MM.1S (cell line): ENCODE measurements at regions not wholly inside any gene's neighbourhood (a gene's known extent, or its start where the extent isn't known, plus 50 kb on each side); places are given as distances from the start of the nearest gene placed in this dataset.

Experiments used
- DNase-seq: peaks from one replicate; pipeline ENCODE4 v3.0.0-alpha.2; 2015
- H2AFZ ChIP-seq: fragments of 300-600 bp; sonication (generic); 2 replicates; pipeline ENCODE4 v1.6.0; 2016; ENCODE audit warnings: antibody characterized with exemption, low read length
- H3F3A ChIP-seq: fragments of 300-600 bp; sonication (generic); 2 replicates; pipeline ENCODE4 v1.6.1; 2016; ENCODE audit warnings: mild to moderate bottlenecking, antibody characterized with exemption, low read length, moderate library complexity, mixed read lengths; ENCODE audit not compliant: insufficient read depth
- H3K27ac ChIP-seq: fragments of 300-600 bp; sonication (generic); 2 replicates; pipeline ENCODE4 v1.5.1; 2016; ENCODE audit warnings: mild to moderate bottlenecking, low read length
- H3K27me3 ChIP-seq: fragments of 300-600 bp; sonication (generic); replicated peaks from 2 replicates; pipeline ENCODE4 v1.6.0; 2016; ENCODE audit warnings: low read length; ENCODE audit not compliant: insufficient read depth
- H3K36me3 ChIP-seq: fragments of 300-600 bp; sonication (generic); replicated peaks from 2 replicates; pipeline ENCODE4 v1.6.1; 2016; ENCODE audit warnings: mild to moderate bottlenecking, low read length, mixed read lengths; ENCODE audit not compliant: insufficient read depth
- H3K4me1 ChIP-seq: fragments of 300-600 bp; sonication (generic); 2 replicates; pipeline ENCODE4 v1.6.1; 2016; ENCODE audit warnings: low read length, mixed read lengths
- H3K4me2 ChIP-seq: fragments of 300-600 bp; sonication (generic); 2 replicates; pipeline ENCODE4 v1.6.0; 2016; ENCODE audit warnings: low read depth, low read length
- H3K4me3 ChIP-seq: fragments of 300-600 bp; sonication (generic); 2 replicates; pipeline ENCODE4 v1.5.1; 2016; ENCODE audit warnings: low read length, mixed read lengths
- H3K79me2 ChIP-seq: fragments of 300-600 bp; sonication (generic); 2 replicates; pipeline ENCODE4 v1.6.1; 2016; ENCODE audit warnings: mixed run types, low read length, mixed read lengths
- H3K9ac ChIP-seq: fragments of 300-600 bp; sonication (generic); 2 replicates; pipeline ENCODE4 v1.6.1; 2016; ENCODE audit warnings: low read length, mixed read lengths
- H3K9me2 ChIP-seq: fragments of 300-600 bp; sonication (generic); replicated peaks from 2 replicates; pipeline ENCODE4 v1.6.1; 2016; ENCODE audit warnings: mild to moderate bottlenecking, low read length, mixed read lengths; ENCODE audit not compliant: insufficient read depth
- H3K9me3 ChIP-seq: fragments of 300-600 bp; sonication (generic); replicated peaks from 2 replicates; pipeline ENCODE4 v1.6.1; 2016; ENCODE audit warnings: mild to moderate bottlenecking, low read length, mixed read lengths; ENCODE audit not compliant: insufficient read depth
- H4K20me1 ChIP-seq: fragments of 300-600 bp; sonication (generic); 2 replicates; pipeline ENCODE4 v1.6.1; 2016; ENCODE audit warnings: mild to moderate bottlenecking, low read length, moderate library complexity, mixed read lengths; ENCODE audit not compliant: insufficient read depth
- CTCF ChIP-seq: fragments of 300-600 bp; sonication (generic); IDR thresholded peaks from 2 replicates; pipeline ENCODE4 v1.5.1; 2016; ENCODE audit warnings: antibody characterized with exemption, low read length, mixed read lengths
- EZH2 ChIP-seq: fragments of 300-600 bp; sonication (generic); optimal IDR thresholded peaks from 2 replicates; pipeline ENCODE3; 2017; ENCODE audit warnings: low read depth, mild to moderate bottlenecking, antibody characterized with exemption, low read length, mixed read lengths
- EZH2phosphoT487 ChIP-seq: fragments of 300-600 bp; sonication (generic); IDR thresholded peaks from 2 replicates; pipeline ENCODE4 v1.6.1; 2018; ENCODE audit warnings: antibody characterized with exemption, low read length

GRCh38 chr15:27619204-27619603 lies 479.9 kb downstream of the OCA2 start:
- H3K4me3 ChIP-seq = no peak overlapping the region
- DNase-seq = no peak
- no peak overlapping the region for H2AFZ ChIP-seq
- no peak overlapping the region for H3K9ac ChIP-seq
- H3K36me3 ChIP-seq = no peaks in the 10 kb centered on the region
- H3K27ac ChIP-seq = no peak overlapping the region
- H3K9me2 ChIP-seq = no peaks in the 10 kb centered on the region
- no peaks in the 10 kb centered on the region for H3K27me3 ChIP-seq
- no peaks in the 10 kb centered on the region for H3K79me2 ChIP-seq
- H4K20me1 ChIP-seq = no peaks in the 10 kb centered on the region
- H3F3A ChIP-seq = peaks cover 24% of the 10 kb centered on the region
- H3K4me1 ChIP-seq = peaks cover 18% of the 10 kb centered on the region
- H3K9me3 ChIP-seq = no peaks in the 10 kb centered on the region
- TF ChIP-seq EZH2phosphoT487 (no peak), CTCF (no peak), EZH2 (no peak)
- no peak overlapping the region for H3K4me2 ChIP-seq

GRCh38 chr15:27617013-27617412 lies 482.1 kb downstream of the OCA2 start:
- Histone ChIP-seq H3K9me3 (no peaks in the 10 kb centered on the region), H3K36me3 (no peaks in the 10 kb centered on the region), H3K27me3 (no peaks in the 10 kb centered on the region), H2AFZ (no peak overlapping the region), H3K27ac (no peak overlapping the region), H3F3A (peaks cover 2% of the 10 kb centered on the region; the same call in 1 of the 2 replicates), H3K79me2 (no peaks in the 10 kb centered on the region), H3K4me3 (no peak overlapping the region), H3K4me2 (no peak overlapping the region), H3K9me2 (no peaks in the 10 kb centered on the region), H3K4me1 (peaks cover 8% of the 10 kb centered on the region), H4K20me1 (no peaks in the 10 kb centered on the region), H3K9ac (no peak overlapping the region)
- no peak for DNase-seq
- no peak for TF ChIP-seq EZH2phosphoT487
- no peak for TF ChIP-seq CTCF
- no peak for TF ChIP-seq EZH2

- Histone ChIP-seq H3K9me3 (no peaks in the 10 kb centered on the region), H3K4me3 (no peak overlapping the region), H4K20me1 (no peaks in the 10 kb centered on the region), H2AFZ (no peak overlapping the region), H3K36me3 (no peaks in the 10 kb centered on the region), H3F3A (no peaks in the 10 kb centered on the region), H3K79me2 (no peaks in the 10 kb centered on the region), H3K27me3 (no peaks in the 10 kb centered on the region), H3K9ac (no peak overlapping the region), H3K27ac (no peak overlapping the region), H3K4me2 (no peak overlapping the region), H3K4me1 (no peaks in the 10 kb centered on the region), H3K9me2 (no peaks in the 10 kb centered on the region)
- no peak for DNase-seq
- no peak for TF ChIP-seq EZH2
- TF ChIP-seq CTCF = peak; percentile 39
Observed at GRCh38 chr15:27608248-27608647, 490.9 kb downstream of the OCA2 start.
